ENCODE measurements at regions not wholly inside any gene's neighbourhood (a gene's known extent, or its start where the extent isn't known, plus 50 kb on each side); places are given as distances from the start of the nearest gene placed in this dataset.
"Not testable (repeated sequence)": the region's sequence is repeated elsewhere in the genome, so short reads cannot be mapped to it uniquely, and the experiment has no call there.

DNA sequence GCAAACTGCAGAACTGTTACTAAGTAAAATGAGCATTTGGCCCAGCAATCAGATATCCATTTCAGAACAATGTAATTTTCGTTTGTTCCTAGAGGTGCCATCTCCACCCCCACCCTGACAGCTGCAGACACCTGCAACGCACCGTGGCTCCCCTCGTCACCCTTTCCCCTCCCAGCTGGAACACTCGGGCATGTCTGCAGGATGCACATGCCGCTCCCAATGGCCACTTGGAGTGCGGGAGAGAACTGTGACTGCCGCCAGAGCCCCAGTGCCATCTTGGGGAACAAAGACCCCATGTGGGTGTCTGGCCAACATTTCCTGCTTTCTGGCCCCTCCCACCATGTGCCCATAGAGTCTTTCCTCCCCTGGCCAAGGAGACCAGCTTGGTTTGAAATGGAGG lies 436.2 kb downstream of the PCDH10 start:
- DNase-seq: no peak

DNA sequence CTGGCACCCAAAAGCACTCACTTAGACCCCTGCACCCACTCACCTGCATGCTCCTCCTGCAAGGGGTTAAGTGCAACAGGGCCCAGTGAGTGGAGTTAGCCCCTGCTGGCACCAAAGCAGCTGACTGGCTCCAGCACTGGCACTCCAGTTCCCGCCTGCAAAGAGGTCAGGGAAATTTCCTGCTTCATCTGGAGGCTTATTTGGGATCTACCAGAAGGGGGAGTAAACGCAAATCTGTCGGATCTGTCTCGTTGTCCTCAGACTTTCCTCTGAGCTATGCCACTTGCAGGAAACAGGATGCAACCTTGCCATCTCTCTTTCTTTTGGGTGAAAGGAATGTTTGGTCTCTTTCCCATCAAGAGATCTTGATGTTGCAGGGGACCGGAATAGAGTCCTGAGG lies 435.6 kb downstream of the PCDH10 start:
- no peak for DNase-seq

DNA sequence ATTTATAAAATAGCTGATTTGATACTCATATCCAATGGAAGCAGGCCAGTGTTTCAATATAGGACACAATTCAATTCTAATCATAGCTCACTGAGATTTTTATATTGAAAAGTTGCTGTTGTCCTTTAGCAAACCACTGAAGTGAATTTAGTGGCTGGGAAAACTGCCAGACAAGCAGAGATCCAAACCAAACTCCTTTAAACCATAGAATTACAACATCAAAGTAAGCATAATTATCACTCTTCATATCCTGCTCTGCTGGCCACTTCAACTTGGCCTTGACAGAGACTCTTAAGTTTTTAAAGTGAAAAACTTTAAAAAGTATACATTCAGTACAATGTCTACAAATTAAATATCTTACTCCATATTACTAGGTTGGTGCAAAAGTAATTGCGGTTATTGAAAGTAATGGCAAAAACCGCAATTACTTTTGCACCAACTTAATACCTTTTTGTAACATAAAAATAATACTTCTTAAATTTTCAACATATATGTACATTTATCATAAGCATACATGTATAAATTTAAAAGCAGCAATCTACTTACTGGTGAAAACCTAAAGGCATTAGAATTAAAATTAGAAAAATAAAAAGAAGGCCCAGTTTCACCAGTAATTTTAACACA lies 433.0 kb downstream of the PCDH10 start:
- DNase-seq: no peak

DNA sequence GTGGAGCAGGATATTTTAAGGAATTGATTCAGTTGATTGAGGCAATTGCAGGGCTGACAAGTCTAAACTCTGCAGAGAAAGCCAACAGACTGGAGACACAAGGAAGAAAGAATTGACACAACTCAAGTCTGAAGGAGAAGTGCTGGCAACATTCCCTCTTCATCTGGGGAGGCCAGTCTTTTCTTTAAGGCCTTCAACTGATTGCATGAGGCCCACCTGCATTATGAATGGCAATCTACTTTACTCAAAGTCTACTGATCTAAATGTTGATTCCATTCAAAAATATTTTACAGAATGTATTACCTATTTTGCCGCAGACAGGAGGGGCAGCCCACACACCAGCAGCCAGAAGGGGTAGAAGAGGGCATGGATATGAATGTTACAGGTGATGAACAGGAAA lies 425.2 kb downstream of the PCDH10 start:
- DNase-seq: no peak

DNA sequence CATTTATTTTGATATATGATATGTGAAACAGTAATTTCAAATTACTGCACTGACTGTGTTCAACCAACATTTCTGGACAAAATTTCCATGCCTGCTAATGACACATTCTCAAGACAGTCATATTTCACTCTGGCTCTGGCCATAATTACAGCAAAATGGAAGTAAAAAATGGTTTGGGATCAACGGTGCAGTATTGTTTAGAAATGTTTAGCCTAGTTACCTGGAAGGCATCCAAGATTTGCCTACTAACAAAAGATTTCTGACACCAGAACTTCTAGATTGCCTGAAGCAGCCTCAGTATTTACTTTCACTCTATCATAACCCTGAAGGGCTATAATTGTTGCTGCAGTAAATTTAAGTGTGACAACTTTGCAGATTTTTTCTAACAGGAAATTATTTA lies 416.3 kb downstream of the PCDH10 start:
- no peak for DNase-seq

DNA sequence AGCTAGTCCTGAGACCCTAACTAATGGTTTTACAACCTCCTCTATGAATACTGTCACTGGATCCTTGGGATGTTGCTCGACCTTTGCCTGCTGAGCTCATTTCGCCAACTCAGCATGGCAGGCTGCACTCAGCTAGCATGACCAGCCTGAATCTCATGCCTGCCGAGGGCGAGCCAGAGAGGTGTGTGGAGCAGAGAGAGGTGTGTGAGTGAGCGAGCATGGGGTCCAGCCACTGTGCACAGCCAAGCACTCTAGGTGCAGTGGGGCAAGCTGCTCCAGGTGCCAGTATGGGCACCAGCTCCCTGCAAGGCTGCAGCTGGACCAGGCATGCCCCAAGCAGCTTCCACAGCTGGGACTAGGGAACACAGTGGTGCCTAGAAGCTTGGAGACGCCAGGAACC lies 410.9 kb downstream of the PCDH10 start:
- DNase-seq: no peak

DNA sequence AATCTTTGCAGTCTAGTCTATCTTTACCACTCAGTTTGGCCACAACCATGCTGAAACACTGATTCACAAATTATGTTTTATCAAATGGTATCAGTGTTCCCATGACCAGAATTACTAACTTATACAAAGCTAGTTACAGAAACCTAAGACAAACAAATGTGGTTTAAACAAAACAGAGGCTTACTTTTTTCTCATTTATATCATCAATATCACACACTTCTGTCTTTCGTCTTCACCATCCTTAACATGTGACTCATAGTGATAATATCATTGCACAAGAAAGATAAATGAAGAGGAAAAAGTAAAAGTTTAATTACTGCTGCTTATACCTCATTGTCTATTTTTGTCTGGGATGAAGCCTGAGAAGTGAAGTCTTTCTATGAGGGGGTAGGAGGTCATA lies 406.6 kb downstream of the PCDH10 start:
- DNase-seq: no peak

DNA sequence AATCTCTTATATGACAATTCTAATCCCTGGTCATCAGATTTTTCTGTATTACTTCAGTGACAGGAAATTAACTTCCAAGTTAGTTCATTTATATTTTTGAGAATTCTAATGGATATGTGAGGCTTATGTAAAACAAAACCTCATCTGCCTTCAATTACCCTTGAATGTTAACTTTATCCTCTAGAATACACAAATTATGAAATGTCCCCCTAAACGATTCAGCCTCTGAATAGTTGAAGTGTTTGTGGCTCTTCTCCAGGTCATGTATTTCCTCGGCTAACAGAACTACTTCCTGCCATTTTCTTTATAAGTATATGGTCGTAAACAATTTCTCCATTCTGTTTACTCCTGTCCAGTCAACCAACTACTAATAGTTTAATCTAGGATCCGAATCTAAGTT lies 401.3 kb downstream of the PCDH10 start:
- no peak for DNase-seq

DNA sequence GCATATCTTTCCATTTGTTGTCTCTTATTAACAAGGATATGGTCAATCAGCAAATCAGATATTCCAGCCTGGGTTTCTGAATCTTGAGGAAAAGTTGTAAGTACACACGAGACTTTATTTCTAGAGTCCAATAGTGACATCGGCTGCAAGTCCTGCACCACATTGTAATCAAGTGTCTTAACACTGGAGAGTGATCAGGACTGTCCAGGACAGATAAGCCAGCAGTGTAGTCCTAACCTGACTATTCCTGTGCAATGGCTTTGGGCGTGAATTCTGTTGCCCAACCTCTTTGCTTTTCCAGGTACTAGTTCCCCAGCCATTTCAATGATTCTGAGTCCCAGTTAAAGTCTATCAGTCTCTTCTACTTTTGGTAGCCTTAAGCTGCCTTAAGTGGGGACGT lies 395.0 kb downstream of the PCDH10 start:
- no peak for DNase-seq

DNA sequence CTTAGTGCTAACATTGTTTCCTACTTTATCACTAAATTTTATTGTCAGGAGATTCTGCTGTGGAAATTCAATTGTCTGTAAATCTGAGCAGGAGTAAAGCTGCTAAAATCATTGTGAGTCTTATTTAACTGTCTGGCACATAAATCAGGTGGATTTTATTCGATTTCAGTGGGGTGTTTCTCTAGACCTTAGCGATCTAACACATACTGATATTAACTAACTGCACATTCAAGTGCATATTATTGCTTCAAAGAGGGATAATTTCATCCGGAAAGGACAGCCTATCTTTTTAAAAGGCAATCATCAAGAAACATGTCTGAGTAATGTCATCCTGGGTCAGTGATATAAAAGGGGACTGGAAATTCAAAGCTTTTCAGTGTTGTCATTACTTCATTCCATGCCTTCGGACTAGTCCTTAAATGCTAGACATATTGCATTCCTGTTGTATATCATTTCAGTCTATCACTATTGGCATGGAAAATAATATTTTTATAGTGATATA lies 388.7 kb downstream of the PCDH10 start:
- no peak for DNase-seq

DNA sequence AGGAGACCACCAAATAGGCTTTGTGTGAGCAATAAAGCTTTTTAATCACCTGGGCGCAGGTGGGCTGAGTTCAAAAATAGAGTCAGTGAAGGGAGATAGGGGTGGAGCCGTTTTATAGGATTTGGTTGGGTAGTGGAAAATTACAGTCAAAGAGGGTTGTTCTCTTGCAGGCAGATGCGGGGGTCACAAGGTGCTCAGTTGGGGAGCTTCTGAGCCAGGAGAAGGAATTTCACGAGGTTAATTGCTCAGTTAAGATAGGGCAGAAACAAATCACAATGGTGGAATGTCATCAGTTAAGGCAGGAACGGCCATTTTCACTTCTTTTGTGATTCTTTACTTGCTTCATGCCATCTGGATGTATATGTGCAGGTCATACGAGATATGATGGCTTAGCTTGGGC lies 385.1 kb downstream of the PCDH10 start:
- not testable (repeated sequence) for DNase-seq

DNA sequence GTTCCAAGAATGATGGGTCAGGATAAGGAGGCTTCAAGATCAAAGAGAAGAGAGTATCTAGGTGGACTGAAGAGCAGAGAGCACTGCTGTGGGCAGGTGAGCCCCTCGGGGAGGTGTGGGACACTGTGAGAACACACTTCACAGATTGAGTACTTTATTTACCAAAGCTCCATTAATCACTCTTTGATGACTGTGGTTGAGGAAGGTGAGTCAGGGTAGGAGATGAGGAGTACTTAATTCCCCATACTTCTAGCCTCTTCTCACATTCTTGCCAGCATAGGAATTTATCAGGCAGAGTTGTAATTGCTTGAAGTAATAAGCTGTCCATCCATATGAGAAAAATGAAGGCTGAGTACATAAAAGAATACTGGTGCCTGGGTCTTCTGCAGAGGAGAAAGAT lies 375.3 kb downstream of the PCDH10 start:
- no peak for DNase-seq

DNA sequence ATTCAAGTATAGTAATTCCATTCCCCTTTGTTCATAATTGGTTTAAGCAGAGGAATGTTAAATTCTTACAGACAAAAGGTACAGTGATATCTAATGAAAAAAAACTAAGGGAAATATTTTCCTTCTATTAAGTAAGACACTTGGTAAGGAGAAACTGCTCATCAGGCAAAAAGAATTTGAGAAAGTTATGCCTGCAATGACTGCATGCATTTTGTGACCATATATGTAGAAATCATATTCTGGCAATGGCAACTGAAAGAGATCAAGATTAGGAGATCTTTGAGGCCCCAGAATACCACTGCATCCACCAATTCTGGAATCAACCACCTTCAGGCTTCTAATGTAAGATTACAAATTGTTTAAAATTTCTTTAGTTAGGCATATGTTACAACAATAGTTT lies 364.8 kb downstream of the PCDH10 start:
- DNase-seq: no peak

DNA sequence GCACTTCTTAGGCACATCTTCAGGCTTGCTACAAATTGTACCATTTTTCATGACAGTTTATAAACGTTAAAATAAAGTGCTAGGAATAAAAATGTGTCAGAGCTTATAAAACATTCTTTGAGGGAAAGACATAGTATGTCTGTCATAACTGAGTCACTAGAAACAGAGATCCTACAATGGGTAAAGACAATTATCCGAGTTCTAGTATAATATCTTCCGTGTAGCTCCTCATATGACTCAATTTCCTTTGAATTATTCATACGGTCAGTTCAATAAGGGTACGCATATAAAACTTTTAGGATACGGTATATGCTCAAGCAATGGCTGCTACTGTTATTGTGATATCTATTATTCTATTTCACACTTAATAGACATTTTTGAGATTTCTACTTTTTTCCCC lies 349.1 kb downstream of the PCDH10 start:
- DNase-seq: no peak

DNA sequence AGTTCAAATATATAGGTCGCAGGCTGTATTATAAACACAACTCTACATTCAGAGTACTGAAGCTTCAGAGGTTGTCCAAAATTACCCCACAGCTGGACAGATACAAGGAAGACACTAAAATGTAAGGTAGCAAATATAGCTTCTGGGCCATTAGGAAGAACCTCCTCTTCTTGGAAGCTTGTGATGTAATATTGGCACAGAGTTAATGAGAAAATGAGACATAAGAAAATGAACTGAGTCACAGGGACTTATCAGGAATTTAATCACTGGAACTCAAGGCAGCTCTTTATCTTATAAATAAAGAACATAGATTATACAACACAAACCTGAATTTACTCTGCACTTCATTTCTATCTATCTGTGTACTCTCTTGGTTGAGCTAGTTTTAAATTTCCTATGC lies 344.7 kb downstream of the PCDH10 start:
- DNase-seq: no peak

DNA sequence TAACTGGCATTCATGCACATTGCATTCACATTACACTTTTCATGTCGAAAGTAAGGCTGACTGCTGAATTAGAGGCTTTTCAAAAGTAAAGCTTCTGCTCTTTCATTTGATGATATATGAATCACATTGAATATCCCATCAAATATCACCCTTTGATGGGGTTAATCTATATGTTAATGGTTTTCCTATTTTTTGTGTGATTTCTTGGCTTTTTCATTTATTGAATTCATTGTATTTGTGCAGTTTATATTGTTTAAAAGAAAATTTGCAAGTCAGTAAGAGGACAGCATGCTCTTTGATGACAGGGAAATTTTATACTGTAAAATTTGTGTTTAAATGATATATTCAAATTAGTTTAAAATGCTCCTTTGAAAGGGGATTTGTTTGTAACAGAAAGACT lies 344.1 kb downstream of the PCDH10 start:
- no peak for DNase-seq

DNA sequence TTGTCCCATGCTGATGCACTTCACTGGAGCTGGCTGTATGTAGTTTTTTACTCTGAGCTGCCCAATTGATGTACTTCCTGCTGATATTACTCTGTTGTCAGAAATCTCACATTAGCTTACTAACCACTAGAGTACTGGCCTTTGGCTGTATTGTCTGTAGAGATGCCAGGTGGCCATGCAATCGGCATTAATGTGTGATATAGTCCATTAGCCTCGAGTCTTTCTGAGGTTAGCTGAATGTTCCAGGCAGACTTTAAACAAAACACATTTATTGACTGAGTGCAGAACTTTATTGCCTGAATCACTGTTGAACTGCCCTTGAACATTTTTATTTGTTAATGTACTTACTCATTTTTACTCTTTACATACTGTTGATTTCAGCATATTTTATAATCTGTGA lies 335.2 kb downstream of the PCDH10 start:
- DNase-seq: no peak

DNA sequence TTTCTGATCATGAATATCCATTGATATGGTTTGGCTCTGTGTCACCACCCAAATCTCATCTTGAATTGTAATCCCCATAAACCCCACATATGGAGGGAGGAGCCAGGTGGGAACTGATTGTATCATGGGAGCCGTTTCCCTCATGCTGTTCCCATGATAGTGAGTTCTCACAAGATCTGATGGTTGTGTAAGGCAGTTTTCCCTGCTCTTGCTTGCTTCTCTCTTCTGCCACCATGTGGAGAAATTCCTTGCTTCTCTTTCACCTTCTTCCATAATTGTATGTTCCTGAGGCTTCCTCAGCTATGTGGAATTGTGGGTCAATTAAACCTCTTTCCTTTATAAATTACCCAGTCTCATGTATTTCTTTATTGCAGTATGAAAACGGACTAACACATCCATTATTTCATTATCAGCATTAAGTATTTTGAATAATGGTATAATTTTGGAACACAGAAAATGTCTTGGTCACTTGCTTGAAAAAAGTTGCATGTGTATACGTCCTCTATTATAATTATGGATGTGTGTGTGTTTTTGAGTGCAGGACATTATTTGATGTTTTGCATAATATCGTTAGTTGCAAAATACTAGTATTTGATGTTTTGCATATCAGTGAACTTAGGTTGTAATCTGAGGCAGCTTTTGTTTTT lies 334.6 kb downstream of the PCDH10 start:
- DNase-seq: no peak

DNA sequence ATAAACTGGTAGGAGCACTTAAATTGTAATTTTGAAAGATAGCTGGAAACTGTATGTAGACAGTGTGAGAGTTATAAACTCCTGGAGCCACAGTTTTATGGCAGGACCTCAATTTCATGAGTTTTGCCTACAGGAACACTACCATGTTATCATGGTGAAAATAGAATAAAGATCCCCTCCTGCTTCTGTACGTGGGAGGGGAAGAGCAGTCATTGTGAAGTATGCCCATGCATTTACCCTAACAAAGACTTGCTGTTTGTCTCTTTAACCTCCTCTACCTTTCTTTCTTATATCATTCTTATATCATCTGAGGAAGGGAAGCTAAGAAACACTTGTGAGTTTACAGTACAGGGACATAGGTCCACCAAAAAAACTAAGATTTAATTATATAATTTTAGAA lies 327.0 kb downstream of the PCDH10 start:
- no peak for DNase-seq

DNA sequence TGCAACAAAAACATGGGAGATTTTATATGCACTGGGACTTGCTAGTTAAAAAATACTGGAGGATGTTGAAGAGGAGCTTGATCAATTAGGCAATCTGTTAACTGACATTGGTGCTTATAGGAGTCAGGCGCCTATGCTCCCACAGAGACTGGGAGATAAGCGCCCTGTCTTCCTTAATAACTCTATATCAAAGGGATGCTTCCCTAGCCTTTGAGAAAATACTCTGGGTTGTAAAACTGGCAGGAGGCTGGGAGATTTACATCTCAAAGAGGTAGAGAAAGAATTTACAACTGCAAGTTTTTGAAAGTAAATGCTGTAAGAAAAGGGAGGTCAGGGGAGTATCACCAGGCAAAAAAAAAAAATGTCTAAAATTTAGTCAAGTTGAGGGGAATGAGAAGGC lies 325.4 kb downstream of the PCDH10 start:
- DNase-seq: no peak

DNA sequence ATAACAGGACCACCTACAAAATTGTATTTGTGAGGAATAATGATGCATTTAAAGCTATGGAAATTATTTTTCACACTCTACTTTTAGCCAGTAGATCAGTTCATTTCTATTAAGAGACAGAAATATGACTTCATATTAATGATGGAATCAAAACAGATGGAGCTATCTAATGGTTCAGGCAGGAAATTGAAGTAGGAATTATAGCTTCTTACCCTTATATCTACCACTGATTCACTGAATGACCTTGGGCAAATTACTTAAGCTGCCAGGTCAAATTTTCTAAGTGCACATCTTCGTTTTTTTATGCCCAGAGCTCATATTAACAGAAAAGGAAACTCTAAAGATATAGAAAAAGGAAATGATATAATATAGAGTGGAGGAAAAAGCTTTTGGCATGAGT lies 323.1 kb downstream of the PCDH10 start:
- no peak for DNase-seq

DNA sequence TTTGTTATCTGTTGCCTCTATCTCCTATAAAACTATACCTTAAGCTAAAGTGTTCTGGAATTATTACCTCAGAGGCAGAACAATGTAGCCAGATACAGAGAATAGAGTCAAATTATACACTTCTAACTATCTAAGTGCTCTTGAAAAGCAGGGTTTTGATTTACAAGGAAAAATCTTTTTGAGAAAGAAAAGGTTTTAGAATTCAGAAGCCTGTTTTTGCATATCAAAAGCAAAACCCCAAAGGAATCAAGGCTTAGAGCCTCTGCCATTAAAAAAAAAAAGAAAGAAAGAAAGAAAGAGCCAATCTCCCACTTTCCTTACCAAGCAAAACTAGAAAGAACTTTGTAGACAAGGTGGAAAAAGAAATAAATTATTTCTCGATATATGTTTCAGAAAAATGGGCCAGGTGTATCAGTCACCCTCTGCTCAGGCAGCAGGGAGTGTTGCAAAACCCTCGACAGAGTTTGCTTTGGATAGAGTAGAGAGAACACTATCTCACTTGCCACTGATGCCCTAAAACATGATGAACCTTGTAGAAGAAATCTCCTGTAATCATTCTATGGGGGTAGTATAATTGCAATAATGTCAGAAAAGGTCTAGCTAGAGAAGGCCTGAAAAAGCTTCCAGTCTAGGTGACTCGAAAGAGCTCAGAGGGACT lies 318.3 kb downstream of the PCDH10 start:
- no peak for DNase-seq

DNA sequence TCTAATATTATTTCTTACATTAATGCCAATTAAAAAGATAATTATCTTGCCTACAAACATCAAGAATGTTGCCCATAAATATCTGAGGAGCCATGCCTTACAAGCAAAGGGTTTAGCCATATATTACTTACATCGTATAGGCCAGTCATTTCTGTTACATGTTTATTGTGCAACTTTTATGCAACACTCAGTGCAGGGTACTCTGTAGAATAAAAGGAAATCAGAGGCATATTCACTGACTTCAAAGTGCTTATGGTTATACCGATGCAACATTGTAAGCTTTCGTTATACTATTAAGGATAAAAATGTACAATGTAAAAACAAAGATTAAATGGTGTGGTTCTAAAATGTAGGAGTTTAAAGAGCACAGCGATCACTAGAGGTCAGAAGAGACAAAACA lies 315.9 kb downstream of the PCDH10 start:
- DNase-seq: no peak

DNA sequence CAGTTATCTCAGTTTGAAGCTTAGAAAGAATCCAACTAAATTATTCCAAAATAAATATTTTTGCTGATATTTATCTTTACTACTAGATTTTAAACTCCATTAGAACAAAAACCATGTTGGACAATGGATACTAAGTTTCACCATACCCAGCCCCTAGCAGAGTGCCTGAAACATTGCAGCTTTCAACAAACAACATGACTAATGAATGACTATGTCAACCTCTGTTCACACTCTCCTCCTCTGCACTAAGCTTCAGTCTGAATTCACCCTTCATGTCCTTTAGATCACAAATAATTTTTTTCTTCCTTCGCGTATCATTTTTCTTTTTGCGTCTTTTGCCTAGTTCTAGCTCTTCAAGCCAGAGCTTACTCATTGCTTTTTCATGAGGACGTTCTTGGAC lies 315.2 kb downstream of the PCDH10 start:
- no peak for DNase-seq

DNA sequence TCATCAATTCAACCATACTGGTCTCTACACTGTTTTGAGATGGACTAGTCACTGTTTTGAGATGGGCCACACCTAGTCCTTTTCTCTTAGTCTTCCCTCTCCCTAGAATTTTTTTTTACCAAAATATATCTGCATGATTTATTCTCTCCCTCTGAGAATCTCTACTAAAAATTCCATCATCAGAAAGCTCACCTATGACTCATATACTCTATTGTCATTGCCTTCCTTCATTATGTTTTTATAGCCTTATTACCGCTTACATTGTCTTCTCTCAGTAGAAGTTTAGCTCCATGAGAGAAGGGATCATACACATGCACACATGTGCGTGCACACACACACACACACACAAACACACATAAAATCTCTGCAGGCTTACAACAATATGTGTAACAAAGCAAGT lies 303.6 kb downstream of the PCDH10 start:
- DNase-seq: no peak

Measured in activated CD4-positive, alpha-beta T cell treated with anti-CD3 and anti-CD28 coated beads, Interleukin-2, amount 50 U/mL, for 16 hours (primary cell).